Endodermal cell (in vitro differentiated cells): ENCODE measurements at regions not wholly inside any gene's neighbourhood (a gene's known extent, or its start where the extent isn't known, plus 50 kb on each side); places are given as distances from the start of the nearest gene placed in this dataset.

Experiments used
- DNase-seq: peaks from one replicate; pipeline ENCODE4 v3.0.0-alpha.2; 2017
- H3K27ac ChIP-seq: 2 replicates; pipeline ENCODE4 v1.5.1; 2013; ENCODE audit warnings: mild to moderate bottlenecking, low read depth, low read length, moderate library complexity
- H3K27me3 ChIP-seq: 2 replicates; pipeline ENCODE4 v1.6.1; 2013; ENCODE audit warnings: mild to moderate bottlenecking, low read length, moderate library complexity; ENCODE audit not compliant: insufficient read depth, control insufficient read depth, poor library complexity, severe bottlenecking
- H3K36me3 ChIP-seq: 2 replicates; pipeline ENCODE4 v1.7.0; 2013; ENCODE audit warnings: mild to moderate bottlenecking, low read length, moderate library complexity; ENCODE audit not compliant: control insufficient read depth, insufficient read depth
- H3K4me1 ChIP-seq: one replicate; pipeline ENCODE4 v1.7.0; 2013; ENCODE audit warnings: low read length; ENCODE audit not compliant: control insufficient read depth, insufficient read depth
- H3K4me3 ChIP-seq: 2 replicates; pipeline ENCODE4 v1.5.1; 2013; ENCODE audit warnings: mild to moderate bottlenecking, low read length, moderate library complexity
- H3K9ac ChIP-seq: 2 replicates; pipeline ENCODE4 v1.6.1; 2013; ENCODE audit warnings: mild to moderate bottlenecking, low read length, moderate library complexity; ENCODE audit not compliant: poor library complexity, severe bottlenecking; ENCODE audit errors: extremely low read depth
- H3K9me3 ChIP-seq: 2 replicates; pipeline ENCODE4 v1.6.1; 2013; ENCODE audit warnings: mild to moderate bottlenecking, low read length, moderate library complexity; ENCODE audit not compliant: control insufficient read depth
- H3K27ac Mint-ChIP-seq: 2 replicates; pipeline ENCODE4 v1.8.0; 2020; ENCODE audit warnings: mixed read lengths
- H3K27me3 Mint-ChIP-seq: 2 replicates; pipeline ENCODE4 v1.8.0; 2021; ENCODE audit warnings: mild to moderate bottlenecking, mixed read lengths; ENCODE audit not compliant: insufficient read depth
- H3K36me3 Mint-ChIP-seq: 2 replicates; pipeline ENCODE4 v1.8.0; 2020; ENCODE audit warnings: low read depth, mixed read lengths
- H3K4me1 Mint-ChIP-seq: 2 replicates; pipeline ENCODE4 v1.8.0; 2020; ENCODE audit warnings: mixed read lengths
- H3K4me3 Mint-ChIP-seq: 2 replicates; pipeline ENCODE4 v1.8.0; 2020; ENCODE audit warnings: mild to moderate bottlenecking, moderate library complexity, mixed read lengths
- H3K9me3 Mint-ChIP-seq: 2 replicates; pipeline ENCODE4 v1.8.0; 2020; ENCODE audit warnings: mild to moderate bottlenecking, mixed read lengths
- WGBS, 2 experiments: methylation state at CpG; one replicate each; pipeline versions ENCODE4 v1.1.5 to v1.1.7; 2013; ENCODE audit warnings: missing lambda C conversion rate in 2 of 2, mixed read lengths in 1 of 2; ENCODE audit not compliant: insufficient coverage in 1 of 2, insufficient read length in 1 of 2; 5-methylcytosine and 5-hydroxymethylcytosine counted together
- TF ChIP-seq, protein P1 (sequence below): fragments of 200-600 bp; sonication (generic); conservative IDR thresholded peaks from 2 replicates; pipeline ENCODE4 v1.5.0; 2021; ENCODE audit warnings: antibody characterized with exemption, mild to moderate bottlenecking

DNA sequence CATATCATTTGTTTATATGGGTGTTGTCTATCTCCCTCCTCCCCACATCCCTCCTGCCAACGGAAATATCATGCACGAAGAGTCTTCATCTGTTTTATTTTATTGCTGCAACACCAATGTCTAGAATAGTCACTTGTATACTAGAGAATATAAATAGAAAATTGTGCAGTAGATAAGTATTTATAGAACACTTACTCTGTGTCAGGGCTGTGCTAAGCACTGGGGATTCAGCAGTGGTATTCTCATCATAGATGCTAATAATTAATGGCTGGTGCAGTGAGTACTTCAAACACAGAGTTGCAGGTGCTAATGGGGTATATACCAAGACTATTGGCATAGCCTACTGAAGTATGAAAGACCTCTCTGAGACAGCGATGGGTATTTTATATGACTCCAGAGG lies 353.5 kb upstream of the CDH6 start:
- Mint-ChIP-seq H3K27ac (no peak overlapping the region), H3K4me1 (peaks cover 5% of the 10 kb centered on the region), H3K4me3 (no peak overlapping the region), H3K36me3 (no peaks in the 10 kb centered on the region), H3K27me3 (no peaks in the 10 kb centered on the region), H3K9me3 (no peaks in the 10 kb centered on the region)
- Histone ChIP-seq H3K27ac (no peak overlapping the region), H3K9me3 (no peaks in the 10 kb centered on the region), H3K9ac (no peak overlapping the region), H3K4me3 (no peak overlapping the region), H3K4me1 (no peaks in the 10 kb centered on the region), H3K36me3 (no peaks in the 10 kb centered on the region), H3K27me3 (no peaks in the 10 kb centered on the region)
- DNase-seq: no peak
- WGBS, 2 experiments: 89% methylated on average over 1 of the region's 3 CpGs; no CpG with 5 or more reads in 1 of the 2 experiments
- TF ChIP-seq, protein P1, sequence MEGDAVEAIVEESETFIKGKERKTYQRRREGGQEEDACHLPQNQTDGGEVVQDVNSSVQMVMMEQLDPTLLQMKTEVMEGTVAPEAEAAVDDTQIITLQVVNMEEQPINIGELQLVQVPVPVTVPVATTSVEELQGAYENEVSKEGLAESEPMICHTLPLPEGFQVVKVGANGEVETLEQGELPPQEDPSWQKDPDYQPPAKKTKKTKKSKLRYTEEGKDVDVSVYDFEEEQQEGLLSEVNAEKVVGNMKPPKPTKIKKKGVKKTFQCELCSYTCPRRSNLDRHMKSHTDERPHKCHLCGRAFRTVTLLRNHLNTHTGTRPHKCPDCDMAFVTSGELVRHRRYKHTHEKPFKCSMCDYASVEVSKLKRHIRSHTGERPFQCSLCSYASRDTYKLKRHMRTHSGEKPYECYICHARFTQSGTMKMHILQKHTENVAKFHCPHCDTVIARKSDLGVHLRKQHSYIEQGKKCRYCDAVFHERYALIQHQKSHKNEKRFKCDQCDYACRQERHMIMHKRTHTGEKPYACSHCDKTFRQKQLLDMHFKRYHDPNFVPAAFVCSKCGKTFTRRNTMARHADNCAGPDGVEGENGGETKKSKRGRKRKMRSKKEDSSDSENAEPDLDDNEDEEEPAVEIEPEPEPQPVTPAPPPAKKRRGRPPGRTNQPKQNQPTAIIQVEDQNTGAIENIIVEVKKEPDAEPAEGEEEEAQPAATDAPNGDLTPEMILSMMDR: no peak

DNA sequence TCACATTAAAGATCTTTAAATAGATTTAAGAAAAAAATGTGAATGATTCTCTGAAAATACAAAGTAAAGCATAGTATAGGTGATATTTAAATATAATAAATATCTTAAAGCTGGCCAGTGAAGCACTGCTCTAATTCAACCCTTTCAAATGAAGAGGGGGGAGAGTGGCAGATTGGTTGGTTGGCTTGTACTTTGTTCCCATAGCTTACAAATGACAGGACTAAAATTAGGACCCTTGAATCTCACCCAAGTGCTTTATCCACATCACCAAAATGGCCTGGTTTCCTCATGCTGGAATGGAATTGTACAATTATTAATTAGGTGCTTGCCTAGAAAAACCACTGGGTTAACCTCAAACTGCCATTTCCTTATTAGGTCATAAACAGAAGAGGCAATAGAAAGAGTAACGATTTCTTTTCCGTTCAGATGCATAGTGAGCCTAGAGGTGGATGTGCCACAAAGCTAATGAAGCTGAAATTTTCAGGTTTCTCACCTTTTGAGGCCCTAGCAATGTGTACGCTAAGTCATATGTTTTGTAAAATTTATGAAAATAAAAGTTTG lies 354.5 kb upstream of the CDH6 start:
- no peaks in the 10 kb centered on the region for H3K4me1 ChIP-seq
- Mint-ChIP-seq H3K27ac (no peak overlapping the region), H3K9me3 (peaks cover 1% of the 10 kb centered on the region), H3K4me3 (no peak overlapping the region), H3K27me3 (peaks cover 2% of the 10 kb centered on the region), H3K4me1 (no peaks in the 10 kb centered on the region), H3K36me3 (no peaks in the 10 kb centered on the region)
- no peaks in the 10 kb centered on the region for H3K36me3 ChIP-seq
- TF ChIP-seq, protein P1: no peak
- H3K27me3 ChIP-seq: no peaks in the 10 kb centered on the region
- H3K4me3 ChIP-seq: no peak overlapping the region
- no peaks in the 10 kb centered on the region for H3K9me3 ChIP-seq
- no peak overlapping the region for H3K27ac ChIP-seq
- WGBS, 2 experiments: 65% methylated on average over 3 of the region's 3 CpGs; no CpG with 5 or more reads in 1 of the 2 experiments
- H3K9ac ChIP-seq: no peak overlapping the region
- no peak for DNase-seq

DNA sequence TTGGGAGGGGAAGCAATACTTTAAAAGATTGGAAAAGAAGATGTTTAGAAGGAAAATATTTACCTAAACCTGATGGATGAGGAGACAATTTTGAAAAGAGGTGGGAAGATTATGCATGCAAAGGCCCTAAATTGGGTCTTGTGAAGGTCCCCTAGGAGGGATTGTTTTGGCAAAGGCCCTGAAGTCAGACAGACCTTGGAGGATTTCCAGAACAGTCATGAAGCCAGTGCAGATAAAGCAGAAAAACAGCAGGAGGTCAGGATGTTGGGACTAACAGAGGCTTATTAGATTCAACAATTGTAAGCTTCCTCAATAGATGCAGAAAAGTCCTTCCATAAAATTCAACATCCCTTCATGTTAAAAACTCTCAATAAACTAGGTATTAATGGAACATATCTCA lies 361.0 kb upstream of the CDH6 start:
- H3K4me1 Mint-ChIP-seq: peaks cover 6% of the 10 kb centered on the region
- H3K27me3 Mint-ChIP-seq: peaks cover 15% of the 10 kb centered on the region
- no peak overlapping the region for H3K9ac ChIP-seq
- H3K36me3 ChIP-seq: no peaks in the 10 kb centered on the region
- H3K27me3 ChIP-seq: no peaks in the 10 kb centered on the region
- no peak overlapping the region for H3K27ac ChIP-seq
- peaks cover 10% of the 10 kb centered on the region for H3K9me3 Mint-ChIP-seq
- no peak overlapping the region for H3K4me3 ChIP-seq
- no peaks in the 10 kb centered on the region for H3K4me1 ChIP-seq
- no peak for DNase-seq
- no peak overlapping the region for H3K4me3 Mint-ChIP-seq
- H3K36me3 Mint-ChIP-seq: no peaks in the 10 kb centered on the region
- H3K27ac Mint-ChIP-seq: no peak overlapping the region
- H3K9me3 ChIP-seq: no peaks in the 10 kb centered on the region
- TF ChIP-seq, protein P1: no peak
